ENCODE measurements at regions not wholly inside any gene's neighbourhood (a gene's known extent, or its start where the extent isn't known, plus 50 kb on each side); places are given as distances from the start of the nearest gene placed in this dataset.

- no peaks in the 10 kb centered on the region for H3K27me3 ChIP-seq (ENCODE audit: control insufficient read depth, insufficient read depth, low read length)
- no peak overlapping the region for H3K27ac ChIP-seq (ENCODE audit: low read depth, low read length)
- 60% methylated on average over 1 of the region's 4 CpGs for WGBS (ENCODE audit: insufficient coverage)
- no peak overlapping the region for H3K4me3 ChIP-seq (ENCODE audit: low read depth, low read length)
- no peaks in the 10 kb centered on the region for H3K36me3 ChIP-seq (ENCODE audit: control insufficient read depth, insufficient read depth, low read length)
- H3K4me1 ChIP-seq (ENCODE audit: control insufficient read depth, insufficient read depth, low read length) = no peaks in the 10 kb centered on the region
- no peak for DNase-seq (ENCODE audit: low read depth in 4 of 6, low spot score in 6 of 6)
- no peaks in the 10 kb centered on the region for H3K9me3 ChIP-seq (ENCODE audit: control insufficient read depth, insufficient read depth, low read length)
Measured at GRCh38 chr2:4635289-4635688, 931.9 kb downstream of the DCDC2C start.

GRCh38 chr2:4653991-4654390 lies 950.6 kb downstream of the DCDC2C start:
- Histone ChIP-seq H3K36me3 (ENCODE audit: control insufficient read depth, insufficient read depth, low read length) (no peaks in the 10 kb centered on the region), H3K27ac (ENCODE audit: low read depth, low read length) (no peak overlapping the region), H3K27me3 (ENCODE audit: control insufficient read depth, insufficient read depth, low read length) (no peaks in the 10 kb centered on the region), H3K4me3 (ENCODE audit: low read depth, low read length) (no peak overlapping the region), H3K4me1 (ENCODE audit: control insufficient read depth, insufficient read depth, low read length) (no peaks in the 10 kb centered on the region), H3K9me3 (ENCODE audit: control insufficient read depth, insufficient read depth, low read length) (no peaks in the 10 kb centered on the region)
- no peak for DNase-seq (ENCODE audit: low read depth in 4 of 6, low spot score in 6 of 6)
- no CpG with 5 or more reads among the region's 1 CpG for WGBS (ENCODE audit: insufficient coverage)

- H3K4me3 ChIP-seq (ENCODE audit: low read depth, low read length) = no peak overlapping the region
- no peak for DNase-seq (ENCODE audit: low read depth in 4 of 6, low spot score in 6 of 6)
- WGBS (ENCODE audit: insufficient coverage) = 100% methylated on average over 2 of the region's 3 CpGs
Measured at GRCh38 chr2:4656326-4656725, 953.0 kb downstream of the DCDC2C start.

GRCh38 chr2:4662161-4662779 lies 958.9 kb downstream of the DCDC2C start:
- WGBS (ENCODE audit: insufficient coverage) = 50% methylated on average over 1 of the region's 8 CpGs
- Histone ChIP-seq H3K4me3 (ENCODE audit: low read depth, low read length) (no peak overlapping the region), H3K4me1 (ENCODE audit: control insufficient read depth, insufficient read depth, low read length) (no peaks in the 10 kb centered on the region), H3K27ac (ENCODE audit: low read depth, low read length) (no peak overlapping the region), H3K27me3 (ENCODE audit: control insufficient read depth, insufficient read depth, low read length) (no peaks in the 10 kb centered on the region), H3K9me3 (ENCODE audit: control insufficient read depth, insufficient read depth, low read length) (no peaks in the 10 kb centered on the region), H3K36me3 (ENCODE audit: control insufficient read depth, insufficient read depth, low read length) (no peaks in the 10 kb centered on the region)
- DNase-seq (ENCODE audit: low read depth in 4 of 6, low spot score in 6 of 6) = peak in 1 of 6 donors; percentile 6

More at GRCh38 chr2:4656326-4656725, 953.0 kb downstream of the DCDC2C start:
- H3K36me3 ChIP-seq (ENCODE audit: control insufficient read depth, insufficient read depth, low read length) = no peaks in the 10 kb centered on the region
- H3K9me3 ChIP-seq (ENCODE audit: control insufficient read depth, insufficient read depth, low read length) = no peaks in the 10 kb centered on the region
- no peak overlapping the region for H3K27ac ChIP-seq (ENCODE audit: low read depth, low read length)
- no peaks in the 10 kb centered on the region for H3K4me1 ChIP-seq (ENCODE audit: control insufficient read depth, insufficient read depth, low read length)
- H3K27me3 ChIP-seq (ENCODE audit: control insufficient read depth, insufficient read depth, low read length) = no peaks in the 10 kb centered on the region

- 77% methylated on average over 3 of the region's 4 CpGs for WGBS (ENCODE audit: insufficient coverage)
- Histone ChIP-seq H3K27me3 (ENCODE audit: control insufficient read depth, insufficient read depth, low read length) (no peaks in the 10 kb centered on the region), H3K4me1 (ENCODE audit: control insufficient read depth, insufficient read depth, low read length) (no peaks in the 10 kb centered on the region), H3K9me3 (ENCODE audit: control insufficient read depth, insufficient read depth, low read length) (no peaks in the 10 kb centered on the region), H3K27ac (ENCODE audit: low read depth, low read length) (no peak overlapping the region), H3K36me3 (ENCODE audit: control insufficient read depth, insufficient read depth, low read length) (no peaks in the 10 kb centered on the region), H3K4me3 (ENCODE audit: low read depth, low read length) (no peak overlapping the region)
- peak in 1 of 6 donors; percentile 17 for DNase-seq (ENCODE audit: low read depth in 4 of 6, low spot score in 6 of 6)
Measured at GRCh38 chr2:4668381-4668780, 965.0 kb downstream of the DCDC2C start.

GRCh38 chr2:4670331-4670730 lies 967.0 kb downstream of the DCDC2C start:
- WGBS (ENCODE audit: insufficient coverage) = no CpG with 5 or more reads among the region's 2 CpGs
- Histone ChIP-seq H3K4me3 (ENCODE audit: low read depth, low read length) (no peak overlapping the region), H3K4me1 (ENCODE audit: control insufficient read depth, insufficient read depth, low read length) (no peaks in the 10 kb centered on the region), H3K9me3 (ENCODE audit: control insufficient read depth, insufficient read depth, low read length) (no peaks in the 10 kb centered on the region), H3K27ac (ENCODE audit: low read depth, low read length) (no peak overlapping the region), H3K27me3 (ENCODE audit: control insufficient read depth, insufficient read depth, low read length) (no peaks in the 10 kb centered on the region), H3K36me3 (ENCODE audit: control insufficient read depth, insufficient read depth, low read length) (no peaks in the 10 kb centered on the region)
- DNase-seq (ENCODE audit: low read depth in 4 of 6, low spot score in 6 of 6) = no peak

GRCh38 chr2:4673025-4673489 lies 969.7 kb downstream of the DCDC2C start:
- WGBS (ENCODE audit: insufficient coverage) = 81% methylated on average over 8 of the region's 13 CpGs
- H3K27ac ChIP-seq (ENCODE audit: low read depth, low read length) = no peak overlapping the region
- no peaks in the 10 kb centered on the region for H3K9me3 ChIP-seq (ENCODE audit: control insufficient read depth, insufficient read depth, low read length)
- H3K4me1 ChIP-seq (ENCODE audit: control insufficient read depth, insufficient read depth, low read length) = no peaks in the 10 kb centered on the region
- H3K4me3 ChIP-seq (ENCODE audit: low read depth, low read length) = no peak overlapping the region
- H3K27me3 ChIP-seq (ENCODE audit: control insufficient read depth, insufficient read depth, low read length) = no peaks in the 10 kb centered on the region
- H3K36me3 ChIP-seq (ENCODE audit: control insufficient read depth, insufficient read depth, low read length) = no peaks in the 10 kb centered on the region
- no peak for DNase-seq (ENCODE audit: low read depth in 4 of 6, low spot score in 6 of 6)

- 97% methylated on average over 6 of the region's 6 CpGs for WGBS (ENCODE audit: insufficient coverage)
- H3K27me3 ChIP-seq (ENCODE audit: control insufficient read depth, insufficient read depth, low read length) = no peaks in the 10 kb centered on the region
- H3K4me1 ChIP-seq (ENCODE audit: control insufficient read depth, insufficient read depth, low read length) = no peaks in the 10 kb centered on the region
- no peak overlapping the region for H3K4me3 ChIP-seq (ENCODE audit: low read depth, low read length)
- H3K27ac ChIP-seq (ENCODE audit: low read depth, low read length) = no peak overlapping the region
- H3K9me3 ChIP-seq (ENCODE audit: control insufficient read depth, insufficient read depth, low read length) = no peaks in the 10 kb centered on the region
- no peak for DNase-seq (ENCODE audit: low read depth in 4 of 6, low spot score in 6 of 6)
- H3K36me3 ChIP-seq (ENCODE audit: control insufficient read depth, insufficient read depth, low read length) = no peaks in the 10 kb centered on the region
Measured at GRCh38 chr2:4674007-4674406, 970.6 kb downstream of the DCDC2C start.

- H3K27ac ChIP-seq (ENCODE audit: low read depth, low read length) = no peak overlapping the region
- H3K36me3 ChIP-seq (ENCODE audit: control insufficient read depth, insufficient read depth, low read length) = no peaks in the 10 kb centered on the region
- no peaks in the 10 kb centered on the region for H3K9me3 ChIP-seq (ENCODE audit: control insufficient read depth, insufficient read depth, low read length)
- WGBS (ENCODE audit: insufficient coverage) = 98% methylated on average over 7 of the region's 7 CpGs
- H3K27me3 ChIP-seq (ENCODE audit: control insufficient read depth, insufficient read depth, low read length) = no peaks in the 10 kb centered on the region
- H3K4me3 ChIP-seq (ENCODE audit: low read depth, low read length) = no peak overlapping the region
- H3K4me1 ChIP-seq (ENCODE audit: control insufficient read depth, insufficient read depth, low read length) = no peaks in the 10 kb centered on the region
- no peak for DNase-seq (ENCODE audit: low read depth in 4 of 6, low spot score in 6 of 6)
Measured at GRCh38 chr2:4675295-4675694, 971.9 kb downstream of the DCDC2C start.

GRCh38 chr2:4678927-4679326 lies 975.6 kb downstream of the DCDC2C start:
- DNase-seq (ENCODE audit: low read depth in 4 of 6, low spot score in 6 of 6) = no peak
- H3K4me3 ChIP-seq (ENCODE audit: low read depth, low read length) = no peak overlapping the region
- H3K9me3 ChIP-seq (ENCODE audit: control insufficient read depth, insufficient read depth, low read length) = no peaks in the 10 kb centered on the region
- no peaks in the 10 kb centered on the region for H3K4me1 ChIP-seq (ENCODE audit: control insufficient read depth, insufficient read depth, low read length)
- H3K27ac ChIP-seq (ENCODE audit: low read depth, low read length) = no peak overlapping the region
- no peaks in the 10 kb centered on the region for H3K36me3 ChIP-seq (ENCODE audit: control insufficient read depth, insufficient read depth, low read length)
- 94% methylated on average over 1 of the region's 4 CpGs for WGBS (ENCODE audit: insufficient coverage)
- H3K27me3 ChIP-seq (ENCODE audit: control insufficient read depth, insufficient read depth, low read length) = no peaks in the 10 kb centered on the region
